NCI-H1048 (cell line): ENCODE measurements at regions not wholly inside any gene's neighbourhood (a gene's known extent, or its start where the extent isn't known, plus 50 kb on each side); places are given as distances from the start of the nearest gene placed in this dataset.
A peak's percentile ranks its signal among the peaks of the same experiment; 100 is the strongest.
"Not testable (repeated sequence)": the region's sequence is repeated elsewhere in the genome, so short reads cannot be mapped to it uniquely, and the experiment has no call there.

Experiments used
- DNase-seq: peaks from one replicate; lab custom pipeline; 2025; lab: John Stamatoyannopoulos, UW

DNA sequence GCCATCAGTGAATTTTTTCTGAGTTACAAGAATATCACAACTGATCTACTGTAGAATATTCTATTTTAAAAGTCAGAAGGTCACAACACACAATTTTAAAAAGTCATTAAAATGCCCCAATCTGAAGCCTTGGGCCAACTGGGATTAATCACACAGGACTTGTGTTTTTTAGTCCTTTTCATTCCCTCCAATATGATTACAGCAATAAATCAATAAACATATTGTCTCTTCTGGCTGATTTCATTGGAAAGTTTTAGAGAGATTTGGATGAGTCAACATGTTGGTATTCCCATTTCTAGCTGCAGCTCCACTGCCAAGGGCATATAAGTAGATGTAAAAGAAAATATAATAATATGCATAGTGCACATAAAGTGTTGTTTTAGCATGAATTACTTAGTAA, 85.8 kb downstream of the NIBAN1 start:
- no peak for DNase-seq

DNA sequence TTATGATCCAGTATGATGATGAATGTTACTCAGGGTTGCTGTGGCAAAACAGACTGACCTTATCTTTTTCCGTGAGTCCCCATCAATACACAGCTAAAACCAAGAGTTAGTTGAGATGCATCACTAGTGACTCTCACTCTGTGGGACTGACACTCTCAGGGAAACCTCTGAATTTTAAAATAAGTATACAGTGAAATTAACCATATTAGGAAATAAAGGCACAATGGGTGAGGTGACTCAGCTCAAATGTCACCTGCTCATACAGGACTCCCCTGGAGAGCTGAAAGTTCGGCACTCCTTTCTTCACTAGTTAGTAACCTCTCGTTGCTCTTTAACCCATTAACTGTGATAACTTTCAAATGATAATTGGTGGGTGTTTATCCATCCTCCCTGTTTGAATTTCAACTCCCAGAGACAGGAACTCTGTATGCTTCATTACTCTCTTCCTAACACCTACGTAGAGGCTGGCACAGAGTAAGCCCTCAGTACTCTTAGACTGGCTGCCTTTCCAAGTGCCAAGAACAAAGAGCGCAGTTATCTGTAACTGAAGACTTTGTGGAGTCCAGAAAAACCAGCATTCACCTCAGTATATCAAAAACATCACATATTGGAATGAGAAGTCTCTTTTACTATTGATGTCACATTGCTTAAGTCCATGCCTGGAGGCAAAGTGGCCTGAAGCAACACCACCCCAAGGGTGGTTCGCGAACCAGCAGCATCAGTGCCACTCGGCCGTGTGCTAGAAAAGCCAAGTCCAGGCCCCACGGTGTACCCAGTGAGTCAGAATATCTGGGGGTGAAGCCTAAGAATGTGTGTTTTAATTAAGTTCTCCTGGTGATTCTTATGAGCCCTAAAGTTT, 91.1 kb downstream of the NIBAN1 start:
- no peak for DNase-seq

DNA sequence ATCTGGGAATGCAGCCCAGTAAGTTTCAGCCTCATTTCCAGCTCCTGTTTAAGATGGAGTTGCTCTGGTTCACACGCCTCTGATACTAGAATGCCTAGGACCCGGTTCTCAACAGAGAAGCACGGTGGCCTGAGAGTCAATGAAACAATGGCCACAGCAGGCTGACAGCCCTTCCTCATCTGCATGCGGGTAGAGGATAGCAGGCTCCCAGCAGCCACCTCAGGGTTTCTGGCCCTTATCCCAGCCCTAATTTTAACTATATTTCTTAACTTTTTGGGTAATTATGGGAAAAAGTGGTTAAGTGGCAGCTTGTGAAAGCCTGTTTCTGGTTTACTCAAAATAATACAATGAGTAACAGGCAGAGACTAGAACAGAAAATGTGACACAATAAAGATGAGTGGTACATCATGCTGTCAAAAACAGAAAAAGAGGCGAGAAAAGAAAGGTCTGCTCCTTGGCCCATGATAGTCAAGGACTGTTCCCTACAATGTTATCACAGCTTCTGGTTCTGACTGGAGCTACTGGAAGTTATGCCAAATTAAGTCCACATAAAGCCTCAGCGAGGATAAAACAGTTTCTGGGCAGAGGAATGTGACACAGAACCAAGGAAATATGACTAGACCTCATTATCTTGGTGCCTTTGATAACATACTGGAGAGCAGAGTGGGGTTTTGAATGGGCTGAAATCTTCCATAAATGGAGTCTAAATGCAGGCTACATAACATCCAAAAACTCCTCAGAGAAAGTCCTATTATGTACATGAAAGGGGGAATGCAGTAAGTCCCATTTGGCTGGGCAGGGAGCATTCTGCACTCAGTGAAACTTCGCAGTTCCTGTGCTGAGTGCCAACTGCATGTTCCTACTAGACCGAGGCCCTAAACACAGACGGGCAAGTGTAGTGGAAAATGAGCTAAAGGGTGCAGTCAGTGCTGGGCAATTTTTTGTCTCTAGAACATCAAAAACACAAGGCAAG, 92.1 kb downstream of the NIBAN1 start:
- no peak for DNase-seq

DNA sequence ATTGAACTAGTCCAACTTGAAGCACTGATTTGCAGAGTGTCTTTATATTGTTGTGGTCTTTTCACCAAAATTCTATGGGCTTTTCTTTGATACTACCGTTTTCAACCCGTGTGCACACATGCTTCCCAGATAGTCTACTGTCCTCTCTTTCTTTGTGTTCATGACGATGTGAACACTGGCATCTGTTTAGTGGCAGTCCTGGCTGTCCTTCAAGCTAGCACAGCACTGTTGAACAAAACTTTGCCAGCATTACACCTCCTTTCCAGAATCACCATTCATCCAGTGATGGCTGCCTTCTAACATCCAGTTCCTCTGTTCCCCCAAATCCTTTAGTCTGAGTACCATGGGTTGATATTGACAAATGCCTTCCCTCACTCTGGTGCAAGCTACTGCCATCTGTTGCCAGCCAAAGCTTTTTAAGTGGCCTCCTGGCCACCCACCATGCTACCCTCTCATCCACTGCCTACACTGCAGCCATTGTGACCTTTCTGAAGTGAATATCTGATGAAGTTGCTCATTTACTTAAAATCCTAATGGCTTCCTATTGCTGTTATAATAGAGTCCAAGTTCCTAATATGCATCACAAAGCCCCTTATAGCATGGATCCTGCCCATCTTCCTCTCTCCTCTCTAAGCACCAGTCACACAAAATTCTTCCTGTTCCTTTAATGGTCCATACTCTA, 94.3 kb downstream of the NIBAN1 start:
- no peak for DNase-seq

DNA sequence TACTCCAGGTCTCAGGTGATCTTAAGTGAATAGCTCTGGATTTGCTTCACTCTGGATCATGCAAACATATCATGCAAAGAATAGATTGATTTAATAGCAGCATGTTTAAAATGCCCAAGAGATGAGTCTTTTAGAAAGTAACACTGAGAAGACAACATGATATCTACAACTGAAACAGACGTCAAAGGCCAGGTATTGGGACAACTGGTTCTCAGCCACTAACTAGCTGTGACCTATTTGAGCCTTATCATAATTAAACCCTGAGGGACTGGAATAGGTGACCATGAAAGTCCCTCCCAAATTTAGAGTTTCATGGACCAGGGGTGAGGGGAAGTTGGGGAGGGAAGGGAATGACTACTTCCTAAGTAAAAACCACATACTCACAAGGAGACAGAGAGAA, 95.7 kb downstream of the NIBAN1 start:
- DNase-seq, result no peak

DNA sequence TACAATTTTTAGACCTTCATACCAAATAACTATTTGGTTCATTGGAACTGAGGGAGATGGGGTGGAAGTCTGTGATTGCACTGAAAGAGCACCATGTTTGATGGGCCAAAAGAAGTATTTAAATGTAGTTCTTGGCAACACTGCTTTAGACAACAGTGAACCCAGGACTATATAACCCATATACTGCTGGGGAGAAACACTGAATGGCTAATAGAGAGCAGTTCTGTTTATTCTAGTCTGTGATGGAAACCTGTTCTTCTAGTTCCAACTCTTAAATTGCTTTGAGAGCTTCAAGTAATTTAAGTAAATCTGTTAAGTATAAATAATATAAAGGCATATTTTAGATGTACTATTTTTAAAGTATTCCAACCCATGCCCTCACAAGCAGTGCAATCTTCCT, 96.3 kb downstream of the NIBAN1 start:
- DNase-seq, result peak; percentile 32

DNA sequence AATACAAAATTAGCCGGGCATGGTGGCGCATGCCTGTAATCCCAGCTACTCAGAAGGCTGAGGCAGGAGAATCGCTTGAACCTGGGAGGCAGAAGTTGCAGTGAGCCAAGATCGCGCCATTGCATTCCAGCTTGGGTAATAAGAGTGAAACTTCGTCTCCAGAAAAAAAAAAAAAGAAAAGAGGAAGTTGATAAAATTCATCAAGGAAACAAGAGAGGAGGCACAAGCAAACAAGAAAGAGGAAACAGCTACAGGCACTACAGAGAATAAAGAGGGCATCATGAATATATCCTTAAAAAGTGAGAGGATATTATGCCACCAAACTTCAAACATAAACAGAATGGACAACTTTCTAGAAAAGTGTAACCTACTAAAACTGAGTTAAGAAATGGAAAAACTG, 98.3 kb downstream of the NIBAN1 start:
- DNase-seq, result not testable (repeated sequence)

DNA sequence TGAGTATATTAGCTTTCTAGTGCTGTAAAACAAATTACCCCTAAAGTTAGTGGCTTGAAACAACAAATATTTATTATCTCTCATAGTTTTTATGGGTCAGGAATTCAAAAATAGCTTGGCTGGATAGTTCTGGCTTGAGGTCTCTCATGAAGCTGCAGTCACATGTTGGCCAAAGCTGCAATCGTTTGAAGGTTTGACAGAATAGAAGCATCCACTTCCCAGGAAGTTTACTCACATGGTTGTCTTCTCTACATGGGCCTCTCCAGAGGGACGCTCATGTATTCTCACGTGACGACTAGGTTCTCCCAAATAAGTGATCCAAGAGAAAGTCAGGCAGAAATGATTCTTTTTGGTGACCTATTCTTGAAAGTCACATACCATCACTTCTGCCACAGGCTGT, 99.1 kb downstream of the NIBAN1 start:
- DNase-seq, result no peak

DNA sequence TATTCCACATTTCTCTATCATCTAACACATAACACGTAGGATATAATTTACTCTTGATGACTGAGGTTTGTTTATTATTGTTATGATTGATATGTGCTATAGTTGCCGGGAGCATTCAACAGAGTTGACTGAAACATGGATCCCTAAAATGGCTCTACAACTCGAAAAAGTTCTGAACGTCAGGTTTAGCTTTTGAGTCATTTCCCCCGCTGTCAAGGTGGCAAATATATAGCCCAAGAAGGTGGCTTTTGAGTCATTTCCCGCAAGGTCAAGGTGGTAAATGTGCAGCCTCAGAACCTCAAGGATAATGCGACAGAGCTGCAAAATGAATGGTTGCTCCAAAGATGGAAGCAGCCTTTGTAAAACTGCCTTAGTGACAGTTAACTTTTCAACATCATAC, 104.0 kb downstream of the NIBAN1 start:
- no peak for DNase-seq

DNA sequence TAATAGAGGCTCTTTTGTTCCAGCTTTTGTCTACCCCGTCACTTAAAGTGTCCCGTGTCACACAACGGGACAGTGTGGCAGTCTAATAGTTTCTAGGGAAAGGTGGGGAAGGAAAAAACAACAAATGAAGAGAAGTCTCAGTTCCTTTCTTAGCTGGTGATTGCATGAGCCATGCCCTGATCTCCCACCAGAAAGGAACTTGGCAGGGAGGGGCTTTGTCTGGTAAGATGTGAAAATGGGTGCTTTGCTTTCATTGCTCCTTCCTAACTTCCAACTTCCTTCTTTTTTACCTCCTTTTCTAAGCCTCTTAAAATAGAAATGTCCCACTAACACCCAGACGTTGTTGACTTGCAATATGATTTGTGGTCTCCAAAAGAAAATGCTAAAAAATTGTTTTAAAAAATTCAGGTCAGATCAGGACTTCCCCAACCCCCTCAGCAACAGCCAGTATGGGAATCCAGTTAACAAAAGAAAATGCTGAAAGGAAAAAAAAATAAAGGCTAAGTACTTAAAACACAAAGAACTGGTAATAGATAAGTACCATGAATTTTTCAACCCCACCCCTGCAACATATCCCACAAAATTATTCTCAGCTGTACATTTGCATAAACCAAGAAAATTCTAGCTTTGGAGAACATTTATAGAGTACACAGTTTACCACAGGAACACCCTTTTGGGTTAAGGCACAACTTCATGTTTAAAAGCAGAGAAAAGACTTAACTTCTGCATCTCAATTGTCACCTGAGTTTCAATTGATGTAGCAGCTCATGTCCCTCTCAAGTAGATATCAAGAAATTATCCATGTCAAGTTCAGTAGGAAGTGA, 106.2 kb downstream of the NIBAN1 start:
- DNase-seq, result no peak

DNA sequence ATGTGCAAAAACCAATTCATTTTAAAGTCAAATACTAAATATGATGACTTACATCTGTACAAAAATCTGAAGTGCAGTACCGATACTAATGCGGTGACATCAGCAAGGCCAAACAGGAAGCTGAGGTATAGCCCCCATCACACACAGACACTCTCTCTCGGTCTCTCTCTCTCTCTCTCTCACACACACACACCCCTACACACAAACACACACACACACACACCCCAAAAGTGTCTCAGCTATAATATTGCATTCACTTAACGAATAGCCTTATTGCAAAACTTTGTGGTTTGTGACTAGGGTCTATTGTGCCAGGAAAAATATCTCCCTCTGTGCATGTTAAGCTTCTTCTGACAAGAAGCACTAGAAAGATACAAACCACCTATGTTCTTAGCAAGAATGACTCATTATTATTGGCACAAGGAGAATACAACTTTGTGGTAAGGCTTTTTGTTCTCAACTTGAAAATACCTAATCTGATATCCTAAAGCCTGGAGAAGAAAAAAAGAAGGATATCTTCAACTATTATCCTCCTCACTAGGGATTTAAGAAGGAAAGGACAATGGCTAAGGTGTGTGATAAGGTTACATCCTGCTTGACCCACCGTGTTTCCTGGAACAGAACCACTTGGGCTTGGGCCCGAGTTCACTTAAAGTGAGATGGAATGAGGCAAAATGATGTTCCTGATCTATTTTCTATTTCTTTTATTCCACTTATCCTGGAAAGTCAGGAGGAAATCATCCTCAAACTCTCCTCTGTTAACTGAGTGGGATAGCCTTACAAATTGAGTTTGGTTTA, 107.1 kb downstream of the NIBAN1 start:
- DNase-seq, result no peak

DNA sequence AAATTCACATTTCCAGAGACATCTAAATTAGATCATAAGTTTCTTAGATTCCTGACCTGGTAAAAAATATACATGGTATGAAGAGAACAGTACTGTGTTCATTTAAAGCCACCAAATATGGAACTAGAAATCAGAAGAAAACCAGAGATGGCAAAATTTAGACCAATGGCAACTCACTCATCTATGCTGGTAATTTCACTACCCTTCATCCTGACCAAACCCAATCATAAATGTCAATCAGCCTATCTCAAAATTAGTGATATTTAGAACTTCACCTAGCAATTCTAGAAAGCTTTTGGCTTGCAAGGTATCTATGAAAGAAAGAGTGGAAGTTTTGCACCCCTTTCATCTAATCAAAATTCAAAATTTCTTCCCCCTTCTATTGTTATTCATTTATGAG, 107.7 kb downstream of the NIBAN1 start:
- no peak for DNase-seq

DNA sequence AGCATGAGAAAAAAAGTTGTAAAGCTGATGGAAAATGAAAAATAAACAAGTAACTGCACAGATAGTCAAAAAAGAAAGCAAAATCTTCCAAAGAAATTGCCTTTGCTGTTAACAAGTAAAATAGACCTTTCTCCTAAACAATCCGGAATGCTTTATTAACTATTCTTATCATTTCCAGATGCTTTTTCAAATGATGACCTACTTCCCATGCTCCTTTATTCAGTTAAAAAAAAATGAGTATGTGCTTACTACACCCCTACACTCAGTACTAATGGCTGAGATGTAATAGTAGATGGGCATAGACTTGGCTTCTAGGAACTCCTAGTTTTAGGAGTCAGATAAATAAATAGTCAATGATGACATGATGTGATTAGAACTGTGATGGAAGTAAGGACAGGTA, 108.5 kb downstream of the NIBAN1 start:
- DNase-seq, result no peak

DNA sequence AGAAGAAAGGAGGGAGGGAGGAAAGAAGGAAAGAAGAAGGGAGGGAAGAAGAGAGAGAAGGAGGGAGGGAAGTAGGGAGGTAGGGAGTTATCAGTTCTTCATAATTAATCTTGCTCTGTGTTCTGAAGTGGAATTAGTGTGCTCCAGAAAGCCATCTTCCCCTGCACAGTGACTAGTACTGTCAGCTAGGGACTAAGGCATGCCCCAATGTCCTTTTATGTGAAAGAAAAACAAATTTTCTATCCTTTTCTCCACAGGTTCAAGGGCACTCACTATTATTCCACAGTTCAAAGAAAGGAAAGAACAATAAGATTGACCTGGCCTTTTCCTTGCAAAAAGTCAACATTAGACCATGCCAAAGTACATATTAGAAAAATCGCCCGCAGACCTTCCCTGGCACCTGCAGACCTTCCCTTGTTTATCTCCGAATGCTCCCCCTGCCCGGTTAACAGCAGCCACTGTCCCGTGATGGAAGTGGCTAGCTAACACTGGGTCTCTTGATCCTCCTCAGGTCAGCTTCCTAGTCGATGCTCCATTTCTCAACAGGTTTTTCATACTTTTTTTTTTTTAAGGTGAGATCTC, 107.2 kb upstream of the EDEM3 start:
- no peak for DNase-seq

DNA sequence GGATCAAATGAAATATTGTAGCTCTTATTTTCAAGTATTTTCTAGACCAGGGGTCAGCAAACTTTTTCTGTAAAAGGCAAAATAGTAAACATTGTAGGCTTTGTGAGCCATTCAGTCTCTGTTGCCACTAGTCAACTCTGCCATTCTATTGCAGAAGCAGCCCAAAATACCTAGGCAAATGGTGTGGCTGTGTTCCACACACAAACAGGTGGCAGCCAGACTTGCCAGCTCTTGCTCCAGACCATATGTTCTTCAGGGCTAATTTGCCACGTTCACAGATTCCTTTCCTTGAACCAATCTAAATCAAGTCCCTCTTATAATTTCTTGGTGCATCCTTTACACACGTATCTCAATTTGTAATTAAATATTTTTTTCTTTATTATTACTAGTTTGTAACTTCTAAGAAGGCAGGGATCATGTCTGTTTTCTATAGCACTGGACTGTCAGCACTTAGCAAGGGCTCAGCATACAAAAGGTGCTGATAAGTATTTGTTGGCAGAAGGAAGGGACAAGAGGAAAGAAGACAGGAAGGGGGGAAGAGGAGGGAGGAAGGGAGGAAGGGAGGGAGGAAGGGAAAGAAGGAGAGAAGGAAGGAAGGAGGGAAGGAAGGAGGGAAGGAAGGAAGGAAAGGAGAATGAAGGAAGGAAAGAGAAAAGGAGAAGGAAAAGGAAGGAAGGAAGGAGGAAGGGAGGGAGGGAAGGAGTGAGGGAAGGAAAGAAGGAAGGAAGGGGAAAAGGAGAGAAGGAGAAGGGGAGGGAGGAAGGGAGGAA, 106.5 kb upstream of the EDEM3 start:
- no peak for DNase-seq

DNA sequence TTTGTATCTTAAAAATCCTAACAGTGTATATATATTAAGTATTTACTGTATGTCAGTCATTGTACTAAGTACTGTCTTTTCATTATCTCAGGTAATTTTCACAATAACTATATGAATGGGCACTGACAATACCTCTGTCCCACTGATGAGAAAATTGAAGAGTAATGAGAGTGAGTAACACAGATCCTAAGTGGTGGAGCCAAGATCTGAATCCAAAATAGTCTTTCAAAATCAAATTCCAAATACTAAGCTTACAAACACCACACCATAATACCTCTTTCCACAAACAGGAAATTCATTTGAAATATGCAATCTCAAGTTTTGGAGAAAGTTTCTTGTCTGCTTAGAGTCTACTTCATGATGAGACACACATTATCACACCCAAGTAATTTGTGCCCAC, 105.9 kb upstream of the EDEM3 start:
- DNase-seq, result no peak

DNA sequence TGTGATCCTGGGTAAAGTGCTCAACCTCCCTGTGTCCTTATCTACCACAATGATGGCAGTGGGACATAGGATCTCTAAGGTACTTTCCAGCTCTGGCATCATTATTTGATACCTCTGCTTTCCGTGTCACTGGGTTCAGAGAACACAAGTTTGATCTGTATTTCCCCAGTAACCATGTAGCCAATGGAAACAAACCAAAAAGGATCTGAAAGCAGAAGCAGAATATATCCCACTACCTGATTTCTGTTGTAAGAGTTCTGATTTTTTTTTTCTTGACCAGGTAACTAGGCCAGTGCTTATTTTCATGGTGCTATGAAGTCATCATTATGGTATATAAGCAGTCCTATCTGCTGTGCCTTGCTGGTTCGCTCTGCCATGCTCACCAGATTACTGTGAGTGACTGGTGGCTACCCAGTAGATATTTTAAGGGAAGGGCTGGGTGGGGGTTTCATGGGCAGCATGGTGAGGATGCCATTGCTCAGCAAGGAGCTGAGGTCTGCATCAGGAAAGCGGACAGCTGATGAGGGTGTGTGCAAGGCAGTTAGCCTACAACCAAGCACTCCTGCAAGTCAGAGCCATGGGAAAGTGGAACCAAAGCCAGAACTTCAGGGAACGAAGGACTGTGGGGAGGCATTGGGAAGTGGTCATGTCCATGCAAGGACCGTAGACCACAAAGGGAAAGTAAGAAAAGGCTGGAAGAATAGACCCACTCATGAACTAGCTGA, 104.9 kb upstream of the EDEM3 start:
- no peak for DNase-seq

DNA sequence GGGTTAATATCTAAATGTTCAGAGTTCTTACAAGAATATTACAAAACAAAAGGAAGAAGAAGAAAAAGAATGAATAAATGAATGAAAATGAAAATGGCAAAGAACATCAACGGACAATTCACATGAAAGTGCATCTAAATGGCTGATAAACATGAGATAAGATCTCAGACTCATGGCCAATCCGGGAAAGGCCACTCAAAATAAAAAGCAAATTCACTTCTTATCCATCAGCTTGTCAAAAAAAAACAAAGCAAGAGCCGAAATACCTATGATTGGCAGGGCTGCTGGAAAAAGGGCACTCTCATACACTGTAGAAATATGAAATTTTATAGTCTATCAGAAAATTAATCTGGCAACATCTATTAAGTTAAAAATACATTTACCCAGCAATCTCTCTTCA, 103.6 kb upstream of the EDEM3 start:
- no peak for DNase-seq
